Adipocyte (in vitro differentiated cells): ENCODE measurements at regions not wholly inside any gene's neighbourhood (a gene's known extent, or its start where the extent isn't known, plus 50 kb on each side); places are given as distances from the start of the nearest gene placed in this dataset.
"Not testable (repeated sequence)": the region's sequence is repeated elsewhere in the genome, so short reads cannot be mapped to it uniquely, and the experiment has no call there.

ENCODE experiments used
- DNase-seq: peaks from one replicate; pipeline ENCODE4 v3.0.0-alpha.2; 2015; ENCODE audit warnings: low read depth
- H3K27me3 ChIP-seq: replicated peaks from 2 replicates; pipeline ENCODE4 v1.7.0; 2013; ENCODE audit warnings: mild to moderate bottlenecking, low read length, moderate library complexity; ENCODE audit not compliant: control insufficient read depth, insufficient read depth
- H3K36me3 ChIP-seq: 2 replicates; pipeline ENCODE4 v1.7.0; 2013; ENCODE audit warnings: low read length, mild to moderate bottlenecking, moderate library complexity; ENCODE audit not compliant: control insufficient read depth, insufficient read depth, severe bottlenecking
- H3K4me1 ChIP-seq: 2 replicates; pipeline ENCODE4 v1.7.0; 2013; ENCODE audit warnings: mild to moderate bottlenecking, low read length, moderate library complexity; ENCODE audit not compliant: control insufficient read depth, insufficient read depth
- H3K4me3 ChIP-seq: 2 replicates; pipeline ENCODE4 v1.7.0; 2013; ENCODE audit warnings: mild to moderate bottlenecking, low read length, moderate library complexity
- H3K9ac ChIP-seq: 2 replicates; pipeline ENCODE4 v1.7.0; 2013; ENCODE audit warnings: mild to moderate bottlenecking, low read length, moderate library complexity
- H3K9me3 ChIP-seq: 2 replicates; pipeline ENCODE4 v1.7.0; 2013; ENCODE audit warnings: mild to moderate bottlenecking, low read length, moderate library complexity; ENCODE audit not compliant: control insufficient read depth

DNA sequence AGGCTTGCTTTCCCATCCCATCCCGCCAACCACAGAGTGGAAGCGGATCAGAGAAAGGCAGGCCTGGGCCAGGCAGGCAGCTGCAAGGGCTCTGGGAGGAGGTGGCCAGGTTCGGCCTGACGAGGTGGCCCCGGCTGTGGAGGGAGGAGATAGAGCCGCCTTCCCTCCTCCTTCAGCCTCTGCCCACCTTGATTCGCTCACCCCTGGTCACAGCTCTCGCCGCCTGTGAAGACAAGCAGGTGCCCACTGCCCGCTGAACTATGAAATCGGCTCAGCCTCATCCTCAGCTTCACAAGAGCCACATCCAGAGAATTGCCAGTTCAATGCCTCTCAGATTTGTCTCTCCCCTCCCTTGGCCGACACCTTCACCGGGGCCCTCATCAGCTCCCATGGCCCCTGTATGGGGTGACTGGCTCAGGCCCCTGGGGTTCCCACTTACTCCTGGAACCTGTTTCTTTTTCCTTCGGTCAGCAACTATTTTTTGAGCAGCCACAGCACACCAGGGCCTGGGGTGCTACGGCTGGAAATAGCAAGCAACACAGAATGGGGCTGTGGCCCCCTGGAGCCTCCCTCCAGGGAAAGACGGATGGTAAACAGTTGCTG lies 80.0 kb upstream of the CHST15 start:
- Histone ChIP-seq H3K36me3 (no peaks in the 10 kb centered on the region), H3K4me3 (no peak overlapping the region), H3K27me3 (peaks cover 31% of the 10 kb centered on the region), H3K9ac (no peak overlapping the region), H3K9me3 (peaks cover 15% of the 10 kb centered on the region), H3K4me1 (no peaks in the 10 kb centered on the region)
- no peak for DNase-seq

GRCh38 chr10:124172181-124172916 lies 79.0 kb upstream of the CHST15 start:
- no peak for DNase-seq
- H3K4me1 ChIP-seq = no peaks in the 10 kb centered on the region
- H3K27me3 ChIP-seq = peaks cover 28% of the 10 kb centered on the region
- H3K9ac ChIP-seq = no peak overlapping the region
- H3K4me3 ChIP-seq = no peak overlapping the region
- no peaks in the 10 kb centered on the region for H3K36me3 ChIP-seq
- peaks cover 15% of the 10 kb centered on the region for H3K9me3 ChIP-seq

GRCh38 chr10:124171561-124171960 lies 78.2 kb upstream of the CHST15 start:
- Histone ChIP-seq H3K36me3 (no peaks in the 10 kb centered on the region), H3K4me1 (no peaks in the 10 kb centered on the region), H3K27me3 (peaks cover 28% of the 10 kb centered on the region), H3K9ac (no peak overlapping the region), H3K4me3 (no peak overlapping the region), H3K9me3 (peaks cover 15% of the 10 kb centered on the region)
- DNase-seq = no peak

GRCh38 chr10:124170631-124171030 lies 77.2 kb upstream of the CHST15 start:
- H3K27me3 ChIP-seq = peaks cover 28% of the 10 kb centered on the region
- H3K4me1 ChIP-seq = no peaks in the 10 kb centered on the region
- H3K9me3 ChIP-seq = peaks cover 15% of the 10 kb centered on the region
- H3K36me3 ChIP-seq = no peaks in the 10 kb centered on the region
- DNase-seq = no peak
- no peak overlapping the region for H3K4me3 ChIP-seq
- no peak overlapping the region for H3K9ac ChIP-seq

- Histone ChIP-seq H3K36me3 (no peaks in the 10 kb centered on the region), H3K9ac (no peak overlapping the region), H3K4me3 (no peak overlapping the region), H3K9me3 (peaks cover 15% of the 10 kb centered on the region), H3K27me3 (peaks cover 28% of the 10 kb centered on the region), H3K4me1 (no peaks in the 10 kb centered on the region)
- DNase-seq = no peak
Measured at GRCh38 chr10:124168991-124169802, 75.8 kb upstream of the CHST15 start.

GRCh38 chr10:124168581-124168980 lies 75.2 kb upstream of the CHST15 start:
- H3K9ac ChIP-seq = no peak overlapping the region
- peaks cover 28% of the 10 kb centered on the region for H3K27me3 ChIP-seq
- no peak overlapping the region for H3K4me3 ChIP-seq
- DNase-seq = no peak
- H3K36me3 ChIP-seq = no peaks in the 10 kb centered on the region
- no peaks in the 10 kb centered on the region for H3K4me1 ChIP-seq
- peaks cover 15% of the 10 kb centered on the region for H3K9me3 ChIP-seq

DNA sequence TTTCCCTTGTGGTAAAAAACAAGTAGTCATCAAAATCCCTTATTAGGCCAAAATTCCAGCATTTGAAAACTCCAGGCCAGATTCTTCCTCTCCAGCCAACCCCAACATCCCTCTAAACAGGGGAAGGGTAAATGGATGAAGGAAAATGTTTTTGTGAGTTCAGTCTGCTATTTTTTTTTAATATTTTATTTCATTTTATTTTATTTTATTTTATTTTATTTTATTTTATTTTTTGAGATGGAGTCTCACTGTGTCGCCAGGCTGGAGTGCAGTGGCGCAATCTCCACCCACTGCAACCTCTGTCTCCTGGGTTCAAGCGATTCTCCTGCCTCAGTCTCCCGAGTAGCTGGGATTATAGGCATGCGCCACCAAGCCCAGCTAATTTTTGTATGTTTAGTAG lies 74.5 kb upstream of the CHST15 start:
- Histone ChIP-seq H3K27me3 (peaks cover 24% of the 10 kb centered on the region), H3K9me3 (peaks cover 15% of the 10 kb centered on the region)
- H3K4me1 ChIP-seq, H3K4me3 ChIP-seq, H3K36me3 ChIP-seq, DNase-seq, H3K9ac ChIP-seq: not testable (repeated sequence)

DNA sequence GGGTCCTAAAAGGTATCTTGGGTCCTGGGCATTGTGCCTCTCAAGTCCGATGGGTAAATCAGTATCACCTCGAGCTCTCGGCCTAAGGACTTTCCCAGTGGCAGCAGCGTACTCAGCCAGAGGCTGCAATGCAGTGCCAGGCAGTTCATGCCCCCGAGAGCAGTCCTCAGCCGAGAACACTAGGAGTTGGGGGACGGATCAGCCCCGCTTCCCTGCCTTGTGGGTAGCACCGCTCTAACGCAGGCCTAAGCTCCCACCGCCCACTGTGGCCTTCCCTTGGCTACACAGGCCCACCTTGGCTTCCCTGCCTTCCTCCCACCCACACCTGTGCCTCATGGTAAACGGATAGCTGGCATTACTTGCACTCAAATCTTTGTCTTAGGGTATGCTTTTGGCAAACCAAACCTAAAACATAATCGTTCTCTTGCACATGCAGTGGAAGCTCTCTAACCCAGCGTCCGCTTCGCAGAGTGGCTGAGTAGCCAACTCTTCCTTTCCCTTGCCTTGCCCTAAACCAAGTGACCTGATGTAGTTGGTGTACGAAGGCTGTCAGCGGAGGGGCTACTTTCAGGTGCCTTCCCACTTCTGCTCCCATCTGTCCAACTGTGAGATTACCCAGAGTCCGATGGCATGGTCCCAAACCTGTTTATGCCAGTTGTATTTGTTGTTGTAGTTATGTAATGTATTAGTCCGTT lies 73.2 kb upstream of the CHST15 start:
- Histone ChIP-seq H3K4me3 (no peak overlapping the region), H3K36me3 (no peaks in the 10 kb centered on the region), H3K4me1 (no peaks in the 10 kb centered on the region), H3K9me3 (peaks cover 11% of the 10 kb centered on the region), H3K27me3 (peaks cover 19% of the 10 kb centered on the region), H3K9ac (no peak overlapping the region)
- no peak for DNase-seq

GRCh38 chr10:124165827-124166226 lies 72.4 kb upstream of the CHST15 start:
- Histone ChIP-seq H3K4me1 (no peaks in the 10 kb centered on the region), H3K36me3 (no peaks in the 10 kb centered on the region), H3K4me3 (no peak overlapping the region), H3K9me3 (peaks cover 4% of the 10 kb centered on the region), H3K27me3 (peaks cover 11% of the 10 kb centered on the region), H3K9ac (no peak overlapping the region)
- no peak for DNase-seq

GRCh38 chr10:124165311-124165710 lies 71.9 kb upstream of the CHST15 start:
- Histone ChIP-seq H3K27me3 (peaks cover 9% of the 10 kb centered on the region), H3K36me3 (no peaks in the 10 kb centered on the region), H3K9ac (no peak overlapping the region), H3K9me3 (no peaks in the 10 kb centered on the region), H3K4me3 (no peak overlapping the region), H3K4me1 (no peaks in the 10 kb centered on the region)
- no peak for DNase-seq

GRCh38 chr10:124164264-124164663 lies 70.9 kb upstream of the CHST15 start:
- Histone ChIP-seq H3K27me3 (peaks cover 18% of the 10 kb centered on the region), H3K36me3 (no peaks in the 10 kb centered on the region), H3K9ac (no peak overlapping the region), H3K9me3 (no peaks in the 10 kb centered on the region), H3K4me3 (no peak overlapping the region), H3K4me1 (no peaks in the 10 kb centered on the region)
- no peak for DNase-seq
